CD4-positive, alpha-beta memory T cell (primary cell): ENCODE measurements at regions not wholly inside any gene's neighbourhood (a gene's known extent, or its start where the extent isn't known, plus 50 kb on each side); places are given as distances from the start of the nearest gene placed in this dataset.
"Not testable (repeated sequence)": the region's sequence is repeated elsewhere in the genome, so short reads cannot be mapped to it uniquely, and the experiment has no call there.

Source experiments
- CTCF ChIA-PET: fragments of 350-600 bp; sonication (Branson Sonifier 250); formaldehyde crosslinking; loops from one replicate; lab custom pipeline; 2021; ENCODE audit warnings: inconsistent platforms; ENCODE audit not compliant: partially characterized antibody; lab: Charles Lee
- POLR2A ChIA-PET: fragments of 350-600 bp; sonication (Branson Sonifier 250); formaldehyde crosslinking; loops from one replicate; lab custom pipeline; 2021; ENCODE audit not compliant: partially characterized antibody; lab: Charles Lee
- DNase-seq, 5 donors: peaks; one replicate each; pipeline versions ENCODE4 v3.0.0 to v3.0.0-alpha.2; 2020 to 2022; ENCODE audit warnings: mixed read lengths in 1 of 5
- H3K27ac ChIP-seq: one replicate; pipeline ENCODE4 v1.7.0; 2013; ENCODE audit warnings: low read depth, low read length
- H3K27me3 ChIP-seq: 2 replicates; pipeline ENCODE4 v1.7.0; 2013; ENCODE audit warnings: mild to moderate bottlenecking, low read length, moderate library complexity; ENCODE audit not compliant: insufficient read depth
- H3K36me3 ChIP-seq: 2 replicates; pipeline ENCODE4 v1.7.0; 2013; ENCODE audit warnings: mild to moderate bottlenecking, low read length, moderate library complexity; ENCODE audit not compliant: insufficient read depth
- H3K4me1 ChIP-seq: 2 replicates; pipeline ENCODE4 v1.7.0; 2013; ENCODE audit warnings: mild to moderate bottlenecking, low read length, moderate library complexity; ENCODE audit not compliant: insufficient read depth
- H3K4me3 ChIP-seq, 2 donors: one replicate each; pipeline ENCODE4 v1.7.0; 2013; ENCODE audit warnings: low read length in 2 of 2, mild to moderate bottlenecking in 1 of 2
- H3K9me3 ChIP-seq, 2 donors: one replicate each; pipeline ENCODE4 v1.7.0; 2013; ENCODE audit warnings: low read length in 2 of 2, control low read depth in 1 of 2; ENCODE audit not compliant: control insufficient read depth in 1 of 2
- H3K27ac Mint-ChIP-seq, 7 donors: one replicate each; pipeline ENCODE4 v1.8.0; 2020 to 2021; ENCODE audit warnings: mixed read lengths in 7 of 7, mild to moderate bottlenecking in 6 of 7, inconsistent platforms in 3 of 7, moderate library complexity in 3 of 7
- H3K27me3 Mint-ChIP-seq, 2 donors: one replicate each; pipeline ENCODE4 v1.8.0; 2020 to 2021; ENCODE audit warnings: mixed read lengths in 2 of 2
- H3K36me3 Mint-ChIP-seq, 2 donors: one replicate each; pipeline ENCODE4 v1.8.0; 2020 to 2021; ENCODE audit warnings: mixed read lengths in 2 of 2, inconsistent platforms in 1 of 2, mild to moderate bottlenecking in 1 of 2
- H3K4me1 Mint-ChIP-seq, 4 donors: one replicate each; pipeline ENCODE4 v1.8.0; 2020 to 2021; ENCODE audit warnings: mixed read lengths in 4 of 4, mild to moderate bottlenecking in 1 of 4
- H3K4me3 Mint-ChIP-seq, 8 donors: one replicate each; pipeline ENCODE4 v1.8.0; 2020 to 2021; ENCODE audit warnings: mixed read lengths in 8 of 8, mild to moderate bottlenecking in 7 of 8, moderate library complexity in 6 of 8, inconsistent platforms in 3 of 8
- H3K9me3 Mint-ChIP-seq, 8 donors: one replicate each; pipeline ENCODE4 v1.8.0; 2020 to 2021; ENCODE audit warnings: mixed read lengths in 8 of 8, mild to moderate bottlenecking in 5 of 8, inconsistent platforms in 3 of 8, moderate library complexity in 1 of 8
- intact Hi-C: fragments of 100-400 bp; cut with micrococcal nuclease; formaldehyde crosslinking; loops from one replicate; pipeline ENCODE4 v1.15.1; 2023

DNA sequence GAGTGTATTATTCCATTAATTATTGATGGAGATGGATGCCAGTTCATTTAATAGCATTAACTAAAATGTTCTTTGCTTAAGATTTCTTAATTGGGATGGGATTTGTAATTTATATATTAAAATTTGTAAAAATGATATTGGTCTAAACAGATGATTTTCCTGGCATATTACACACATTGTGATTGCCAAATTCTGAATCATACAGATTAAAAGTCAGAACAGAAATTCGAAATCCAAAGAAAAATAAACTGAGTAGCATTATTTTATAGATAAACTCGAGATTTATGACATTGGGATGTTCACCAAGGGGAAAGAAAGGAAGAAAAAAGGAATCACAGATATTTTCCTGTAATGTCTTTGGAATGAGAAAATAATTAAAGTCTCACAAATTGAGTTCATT lies 481.1 kb downstream of the CCER1 start:
- no peaks in the 10 kb centered on the region for H3K36me3 Mint-ChIP-seq
- no peak overlapping the region for H3K27ac Mint-ChIP-seq
- no peaks in the 10 kb centered on the region for H3K36me3 ChIP-seq
- ChIA-PET POLR2A (no interaction called here), CTCF (no interaction called here)
- peaks cover 0 to 2% of the 10 kb centered on the region in 2 donors for H3K27me3 Mint-ChIP-seq
- intact Hi-C loops = no loop called here
- no peaks in the 10 kb centered on the region for H3K4me1 Mint-ChIP-seq
- H3K9me3 ChIP-seq = no peaks in the 10 kb centered on the region
- H3K4me3 ChIP-seq = no peak overlapping the region
- DNase-seq = no peak
- H3K9me3 Mint-ChIP-seq = peaks cover 0 to 3% (median under 1%) of the 10 kb centered on the region in 8 donors
- H3K4me3 Mint-ChIP-seq = no peak overlapping the region
- no peaks in the 10 kb centered on the region for H3K4me1 ChIP-seq
- H3K27me3 ChIP-seq = no peaks in the 10 kb centered on the region
- H3K27ac ChIP-seq = no peak overlapping the region

GRCh38 chr12:90460681-90461080 lies 494.3 kb downstream of the CCER1 start:
- POLR2A ChIA-PET = no interaction called here
- no peak for DNase-seq

GRCh38 chr12:90456248-90456647 lies 498.7 kb downstream of the CCER1 start:
- DNase-seq = no peak
- H3K9me3 Mint-ChIP-seq = peaks cover 0 to 6% (median 3%) of the 10 kb centered on the region in 8 donors
- no peaks in the 10 kb centered on the region for H3K4me1 ChIP-seq
- CTCF ChIA-PET = no interaction called here
- no peaks in the 10 kb centered on the region for H3K36me3 ChIP-seq
- H3K9me3 ChIP-seq = no peaks in the 10 kb centered on the region
- no peak overlapping the region for H3K27ac Mint-ChIP-seq
- H3K36me3 Mint-ChIP-seq = no peaks in the 10 kb centered on the region
- peaks cover 3 to 8% of the 10 kb centered on the region in 2 donors for H3K27me3 Mint-ChIP-seq
- POLR2A ChIA-PET = no interaction called here
- H3K27ac ChIP-seq = no peak overlapping the region
- no peak overlapping the region for H3K4me3 ChIP-seq
- H3K4me1 Mint-ChIP-seq = no peaks in the 10 kb centered on the region
- H3K4me3 Mint-ChIP-seq = no peak overlapping the region
- intact Hi-C loops = no loop called here
- H3K27me3 ChIP-seq = no peaks in the 10 kb centered on the region

More at GRCh38 chr12:90460681-90461080, 494.3 kb downstream of the CCER1 start:
- Histone ChIP-seq H3K27me3 (no peaks in the 10 kb centered on the region), H3K4me1 (no peaks in the 10 kb centered on the region), H3K27ac (no peak overlapping the region), H3K36me3 (no peaks in the 10 kb centered on the region), H3K4me3 (no peak overlapping the region), H3K9me3 (no peaks in the 10 kb centered on the region)
- no peak overlapping the region for H3K4me3 Mint-ChIP-seq
- H3K9me3 Mint-ChIP-seq = peaks cover 0 to 6% (median 3%) of the 10 kb centered on the region in 8 donors
- no peaks in the 10 kb centered on the region for H3K4me1 Mint-ChIP-seq
- intact Hi-C loops = no loop called here
- H3K27ac Mint-ChIP-seq = no peak overlapping the region
- CTCF ChIA-PET = no interaction called here
- H3K36me3 Mint-ChIP-seq = no peaks in the 10 kb centered on the region
- peaks cover 3 to 8% of the 10 kb centered on the region in 2 donors for H3K27me3 Mint-ChIP-seq

- Histone ChIP-seq H3K36me3 (no peaks in the 10 kb centered on the region), H3K27ac (no peak overlapping the region), H3K27me3 (no peaks in the 10 kb centered on the region), H3K9me3 (no peaks in the 10 kb centered on the region), H3K4me3 (no peak overlapping the region), H3K4me1 (no peaks in the 10 kb centered on the region)
- ChIA-PET POLR2A (no interaction called here), CTCF (no interaction called here)
- Mint-ChIP-seq H3K4me1 (no peaks in the 10 kb centered on the region), H3K4me3 (no peak overlapping the region), H3K9me3 (peaks cover 0 to 6% (median 3%) of the 10 kb centered on the region in 8 donors), H3K27ac (no peak overlapping the region), H3K27me3 (peaks cover 3 to 8% of the 10 kb centered on the region in 2 donors), H3K36me3 (no peaks in the 10 kb centered on the region)
- intact Hi-C loops = no loop called here
- no peak for DNase-seq
These were observed 499.2 kb downstream of the CCER1 start for GRCh38 chr12:90455756-90456155.

GRCh38 chr12:90449611-90450010 lies 505.4 kb downstream of the CCER1 start:
- Mint-ChIP-seq H3K4me3 (no peak overlapping the region), H3K27ac (no peak overlapping the region), H3K27me3 (peaks cover 0 to 1% of the 10 kb centered on the region in 2 donors), H3K4me1 (no peaks in the 10 kb centered on the region), H3K36me3 (no peaks in the 10 kb centered on the region), H3K9me3 (peaks cover 0 to 4% (median 2%) of the 10 kb centered on the region in 8 donors)
- no peaks in the 10 kb centered on the region for H3K4me1 ChIP-seq
- CTCF ChIA-PET = no interaction called here
- no peaks in the 10 kb centered on the region for H3K27me3 ChIP-seq
- H3K4me3 ChIP-seq = no peak overlapping the region
- H3K36me3 ChIP-seq = no peaks in the 10 kb centered on the region
- intact Hi-C loops = no loop called here
- H3K9me3 ChIP-seq = no peaks in the 10 kb centered on the region
- H3K27ac ChIP-seq = no peak overlapping the region
- POLR2A ChIA-PET = no interaction called here
- no peak for DNase-seq

GRCh38 chr12:90443466-90443865 lies 511.5 kb downstream of the CCER1 start:
- H3K4me1 Mint-ChIP-seq, POLR2A ChIA-PET, H3K27me3 Mint-ChIP-seq, H3K27ac Mint-ChIP-seq, H3K36me3 ChIP-seq, H3K36me3 Mint-ChIP-seq, H3K9me3 ChIP-seq, H3K4me3 Mint-ChIP-seq, CTCF ChIA-PET, H3K4me3 ChIP-seq, DNase-seq, H3K27me3 ChIP-seq, H3K4me1 ChIP-seq, intact Hi-C loops, H3K27ac ChIP-seq: not testable (repeated sequence)
- peaks cover 0 to 13% (median 8%) of the 10 kb centered on the region in 8 donors for H3K9me3 Mint-ChIP-seq

GRCh38 chr12:90441431-90441830 lies 513.5 kb downstream of the CCER1 start:
- intact Hi-C loops = no loop called here
- CTCF ChIA-PET = no interaction called here
- Mint-ChIP-seq H3K36me3 (no peaks in the 10 kb centered on the region), H3K4me3 (no peak overlapping the region), H3K9me3 (peaks cover 0 to 13% (median 8%) of the 10 kb centered on the region in 8 donors), H3K27me3 (no peaks in the 10 kb centered on the region), H3K4me1 (no peaks in the 10 kb centered on the region), H3K27ac (no peak overlapping the region)
- H3K4me3 ChIP-seq = no peak overlapping the region
- no peaks in the 10 kb centered on the region for H3K4me1 ChIP-seq
- DNase-seq = no peak
- H3K27ac ChIP-seq = no peak overlapping the region
- H3K9me3 ChIP-seq = no peaks in the 10 kb centered on the region
- H3K27me3 ChIP-seq = no peaks in the 10 kb centered on the region
- POLR2A ChIA-PET = no interaction called here
- no peaks in the 10 kb centered on the region for H3K36me3 ChIP-seq

- Mint-ChIP-seq H3K9me3 (peaks cover 0 to 3% (median under 1%) of the 10 kb centered on the region in 8 donors), H3K4me3 (no peak overlapping the region), H3K27me3 (peaks cover 0 to 1% of the 10 kb centered on the region in 2 donors), H3K27ac (no peak overlapping the region), H3K36me3 (no peaks in the 10 kb centered on the region), H3K4me1 (no peaks in the 10 kb centered on the region)
- H3K4me1 ChIP-seq = no peaks in the 10 kb centered on the region
- H3K27ac ChIP-seq = no peak overlapping the region
- H3K27me3 ChIP-seq = no peaks in the 10 kb centered on the region
- DNase-seq = no peak
- H3K4me3 ChIP-seq = no peak overlapping the region
- POLR2A ChIA-PET = no interaction called here
- no peaks in the 10 kb centered on the region for H3K36me3 ChIP-seq
- CTCF ChIA-PET = interaction anchor here (0.6 kb wide), 1 partner anchor 287 kb away, joined by 4 read pairs; no protein-coding TSS in a partner anchor
- intact Hi-C loops = no loop called here
- no peaks in the 10 kb centered on the region for H3K9me3 ChIP-seq
These were observed 526.1 kb downstream of the CCER1 start for GRCh38 chr12:90428881-90429280.
